HFFc6 (cell line): ENCODE measurements at regions not wholly inside any gene's neighbourhood (a gene's known extent, or its start where the extent isn't known, plus 50 kb on each side); places are given as distances from the start of the nearest gene placed in this dataset.
"Not testable (repeated sequence)": the region's sequence is repeated elsewhere in the genome, so short reads cannot be mapped to it uniquely, and the experiment has no call there.

Source experiments
- DNase-seq: peaks from one replicate; pipeline ENCODE4 v3.0.0-alpha.2; 2018
- H3K27ac Mint-ChIP-seq: 2 replicates; pipeline ENCODE4 v1.8.0; 2020; ENCODE audit warnings: mild to moderate bottlenecking, mixed read lengths
- H3K27me3 Mint-ChIP-seq: 2 replicates; pipeline ENCODE4 v1.8.0; 2021; ENCODE audit warnings: mild to moderate bottlenecking, moderate library complexity, mixed read lengths; ENCODE audit not compliant: insufficient read depth
- H3K36me3 Mint-ChIP-seq: 2 replicates; pipeline ENCODE4 v1.8.0; 2021; ENCODE audit warnings: low read depth, mixed read lengths
- H3K4me1 Mint-ChIP-seq: 2 replicates; pipeline ENCODE4 v1.8.0; 2020; ENCODE audit warnings: low read depth, mixed read lengths
- H3K4me3 Mint-ChIP-seq: 2 replicates; pipeline ENCODE4 v1.8.0; 2020; ENCODE audit warnings: mild to moderate bottlenecking, moderate library complexity, mixed read lengths
- H3K9me3 Mint-ChIP-seq: 2 replicates; pipeline ENCODE4 v1.8.0; 2020; ENCODE audit warnings: mild to moderate bottlenecking, mixed read lengths
- TF ChIP-seq, protein P1 (sequence below): fragments of 200-600 bp; sonication (generic); IDR thresholded peaks from 2 replicates; pipeline ENCODE4 v1.5.0; 2021; ENCODE audit warnings: antibody characterized with exemption, mild to moderate bottlenecking

DNA sequence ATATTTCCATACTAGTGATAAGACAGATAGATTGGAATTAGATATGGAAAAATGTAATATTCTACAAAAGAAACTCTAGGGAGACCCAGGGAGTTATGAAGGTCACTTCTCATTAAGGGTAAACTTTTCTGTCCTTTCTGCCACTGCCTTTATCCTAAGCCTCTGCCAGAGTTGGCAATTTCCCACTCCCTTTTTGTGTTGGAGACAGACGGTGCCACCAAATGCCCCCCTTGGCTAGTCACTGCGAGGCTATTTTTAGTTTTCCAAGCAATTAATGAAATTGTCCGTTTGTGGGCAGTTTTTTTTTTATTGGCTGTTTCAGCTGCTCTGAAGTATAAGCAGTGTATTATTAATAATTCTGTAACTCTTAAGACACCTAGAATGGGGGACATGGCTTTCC is 67.6 kb upstream of the TENM4 start:
- Mint-ChIP-seq H3K27me3 (peaks cover 37% of the 10 kb centered on the region), H3K36me3 (no peaks in the 10 kb centered on the region), H3K9me3 (no peaks in the 10 kb centered on the region), H3K4me1 (no peaks in the 10 kb centered on the region), H3K4me3 (no peak overlapping the region), H3K27ac (no peak overlapping the region)
- no peak for DNase-seq
- TF ChIP-seq, protein P1, sequence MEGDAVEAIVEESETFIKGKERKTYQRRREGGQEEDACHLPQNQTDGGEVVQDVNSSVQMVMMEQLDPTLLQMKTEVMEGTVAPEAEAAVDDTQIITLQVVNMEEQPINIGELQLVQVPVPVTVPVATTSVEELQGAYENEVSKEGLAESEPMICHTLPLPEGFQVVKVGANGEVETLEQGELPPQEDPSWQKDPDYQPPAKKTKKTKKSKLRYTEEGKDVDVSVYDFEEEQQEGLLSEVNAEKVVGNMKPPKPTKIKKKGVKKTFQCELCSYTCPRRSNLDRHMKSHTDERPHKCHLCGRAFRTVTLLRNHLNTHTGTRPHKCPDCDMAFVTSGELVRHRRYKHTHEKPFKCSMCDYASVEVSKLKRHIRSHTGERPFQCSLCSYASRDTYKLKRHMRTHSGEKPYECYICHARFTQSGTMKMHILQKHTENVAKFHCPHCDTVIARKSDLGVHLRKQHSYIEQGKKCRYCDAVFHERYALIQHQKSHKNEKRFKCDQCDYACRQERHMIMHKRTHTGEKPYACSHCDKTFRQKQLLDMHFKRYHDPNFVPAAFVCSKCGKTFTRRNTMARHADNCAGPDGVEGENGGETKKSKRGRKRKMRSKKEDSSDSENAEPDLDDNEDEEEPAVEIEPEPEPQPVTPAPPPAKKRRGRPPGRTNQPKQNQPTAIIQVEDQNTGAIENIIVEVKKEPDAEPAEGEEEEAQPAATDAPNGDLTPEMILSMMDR, result no peak

DNA sequence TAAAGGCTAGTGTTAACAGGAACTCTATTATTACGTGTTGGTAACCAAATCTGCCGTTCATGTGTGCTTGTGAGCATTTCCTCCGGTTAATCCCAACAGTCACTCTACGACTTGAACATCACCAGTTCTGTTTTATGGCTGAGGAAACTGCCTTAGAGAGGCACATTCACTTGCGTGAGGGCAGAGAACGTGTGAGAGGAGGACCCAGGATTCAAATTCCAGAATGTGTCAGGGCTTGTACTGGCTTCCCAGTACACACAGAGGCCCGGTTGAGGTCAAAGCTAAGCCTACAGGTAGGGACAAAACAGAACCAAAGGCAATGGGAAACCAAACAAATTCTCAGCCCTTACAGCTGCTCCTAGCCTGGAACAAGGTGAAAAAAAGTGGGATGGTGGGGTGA is 66.9 kb upstream of the TENM4 start:
- H3K36me3 Mint-ChIP-seq, result no peaks in the 10 kb centered on the region
- no peak overlapping the region for H3K27ac Mint-ChIP-seq
- no peaks in the 10 kb centered on the region for H3K9me3 Mint-ChIP-seq
- no peak overlapping the region for H3K4me3 Mint-ChIP-seq
- peaks cover 41% of the 10 kb centered on the region for H3K27me3 Mint-ChIP-seq
- TF ChIP-seq, protein P1, result no peak
- H3K4me1 Mint-ChIP-seq, result no peaks in the 10 kb centered on the region
- DNase-seq, result no peak

DNA sequence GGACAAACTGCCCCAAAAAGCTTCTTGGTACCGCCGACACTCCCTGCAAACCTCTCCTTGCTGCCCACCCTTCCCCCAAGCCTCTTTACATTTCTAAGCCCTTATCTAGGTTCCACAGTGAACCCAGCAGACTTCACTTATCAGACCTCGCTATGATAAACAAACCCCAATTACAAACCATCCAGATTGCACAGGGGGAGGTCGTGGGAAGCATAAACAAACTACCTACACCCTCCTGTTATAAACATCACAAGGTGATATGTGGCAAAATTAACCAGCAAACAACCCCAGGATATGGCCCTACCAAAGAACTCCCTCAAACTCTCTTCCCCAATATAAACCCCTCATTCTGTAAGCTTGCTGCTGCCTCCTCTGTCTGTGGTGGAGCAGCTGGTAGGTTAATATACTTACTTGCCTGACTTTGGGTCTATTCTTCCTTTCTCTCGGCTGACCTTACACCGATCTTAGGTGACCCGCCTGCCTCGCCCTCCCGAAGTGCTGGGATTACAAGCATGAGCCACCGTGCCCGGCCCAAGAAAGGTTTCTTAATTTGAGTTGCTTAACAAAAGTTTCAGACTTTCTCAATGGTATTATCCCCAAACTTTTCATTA is 66.0 kb upstream of the TENM4 start:
- peaks cover 39% of the 10 kb centered on the region for H3K27me3 Mint-ChIP-seq
- H3K27ac Mint-ChIP-seq, result no peak overlapping the region
- DNase-seq, result no peak
- H3K4me1 Mint-ChIP-seq, result no peaks in the 10 kb centered on the region
- no peak overlapping the region for H3K4me3 Mint-ChIP-seq
- H3K9me3 Mint-ChIP-seq, result no peaks in the 10 kb centered on the region
- TF ChIP-seq, protein P1, result no peak
- H3K36me3 Mint-ChIP-seq, result no peaks in the 10 kb centered on the region

DNA sequence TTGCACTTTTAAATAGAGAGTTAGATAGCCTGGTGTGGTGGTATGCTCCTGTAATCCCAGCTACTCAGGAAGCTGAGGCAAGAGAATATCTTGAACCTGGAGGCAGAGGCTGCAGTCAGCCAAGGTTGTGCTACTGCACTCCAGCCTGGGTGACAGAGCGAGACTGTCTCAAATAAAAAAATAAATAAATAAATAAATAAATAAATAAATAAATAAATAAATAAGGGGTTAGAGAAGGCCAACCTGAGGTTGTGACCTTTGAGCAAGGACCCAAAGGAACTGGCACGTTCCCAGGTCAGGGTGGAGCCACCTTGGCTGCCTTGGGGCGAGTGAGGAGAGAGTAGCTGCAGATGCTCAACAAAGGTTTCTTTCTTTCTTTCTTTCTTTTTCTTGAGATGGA is 65.3 kb upstream of the TENM4 start:
- H3K27me3 Mint-ChIP-seq, result peaks cover 41% of the 10 kb centered on the region
- H3K4me1 Mint-ChIP-seq, result no peaks in the 10 kb centered on the region
- H3K4me3 Mint-ChIP-seq, result no peak overlapping the region
- TF ChIP-seq, protein P1, result no peak
- DNase-seq, result no peak
- H3K36me3 Mint-ChIP-seq, result no peaks in the 10 kb centered on the region
- H3K27ac Mint-ChIP-seq, result no peak overlapping the region
- H3K9me3 Mint-ChIP-seq, result no peaks in the 10 kb centered on the region

DNA sequence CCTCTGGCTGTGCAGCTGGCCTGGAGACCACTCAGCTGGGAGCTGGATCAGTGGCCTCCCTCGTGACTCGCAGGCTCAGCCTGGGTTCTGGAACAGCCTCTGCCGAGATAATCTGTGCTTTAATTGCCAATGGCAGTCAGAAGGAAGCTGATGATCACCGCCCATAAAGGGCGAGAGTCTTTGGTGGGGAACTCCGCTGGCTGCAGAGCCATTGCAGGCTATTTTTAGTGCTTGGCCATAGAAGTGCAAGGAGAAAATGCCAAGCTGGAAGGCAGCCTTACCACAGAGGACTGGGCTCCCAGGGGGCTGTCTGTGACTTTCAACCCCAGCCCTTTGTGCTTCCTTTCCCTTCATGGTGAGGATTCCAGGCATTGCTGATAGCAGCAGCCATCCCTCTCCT is 62.2 kb upstream of the TENM4 start:
- TF ChIP-seq, protein P1, result no peak
- no peak overlapping the region for H3K4me3 Mint-ChIP-seq
- H3K36me3 Mint-ChIP-seq, result no peaks in the 10 kb centered on the region
- H3K4me1 Mint-ChIP-seq, result peaks cover 8% of the 10 kb centered on the region
- no peak overlapping the region for H3K27ac Mint-ChIP-seq
- H3K9me3 Mint-ChIP-seq, result no peaks in the 10 kb centered on the region
- H3K27me3 Mint-ChIP-seq, result peaks cover 35% of the 10 kb centered on the region
- no peak for DNase-seq

DNA sequence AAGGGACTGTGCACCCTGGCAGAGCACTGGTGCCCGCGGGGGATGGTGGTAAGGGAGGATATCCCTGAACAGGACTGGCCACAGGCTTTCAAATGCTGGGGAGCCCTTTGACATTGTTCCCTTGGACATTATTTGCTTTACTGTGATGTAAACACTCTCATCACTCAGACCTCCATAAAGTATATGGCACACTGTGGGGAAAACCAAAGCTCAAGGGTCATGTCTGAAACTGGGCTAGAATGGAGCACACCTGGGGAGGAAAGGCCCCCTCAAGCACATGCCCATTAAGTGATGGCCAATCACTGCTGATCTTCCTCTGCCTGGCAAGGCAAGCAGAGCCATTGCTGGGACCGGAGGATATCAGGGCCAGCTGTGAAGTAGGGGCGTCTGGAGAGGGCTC is 60.9 kb upstream of the TENM4 start:
- Mint-ChIP-seq H3K9me3 (no peaks in the 10 kb centered on the region; the same call in 1 of the 2 replicates), H3K27me3 (peaks cover 28% of the 10 kb centered on the region), H3K4me1 (peaks cover 8% of the 10 kb centered on the region), H3K27ac (no peak overlapping the region), H3K36me3 (no peaks in the 10 kb centered on the region), H3K4me3 (no peak overlapping the region)
- DNase-seq, result no peak
- TF ChIP-seq, protein P1, result no peak

DNA sequence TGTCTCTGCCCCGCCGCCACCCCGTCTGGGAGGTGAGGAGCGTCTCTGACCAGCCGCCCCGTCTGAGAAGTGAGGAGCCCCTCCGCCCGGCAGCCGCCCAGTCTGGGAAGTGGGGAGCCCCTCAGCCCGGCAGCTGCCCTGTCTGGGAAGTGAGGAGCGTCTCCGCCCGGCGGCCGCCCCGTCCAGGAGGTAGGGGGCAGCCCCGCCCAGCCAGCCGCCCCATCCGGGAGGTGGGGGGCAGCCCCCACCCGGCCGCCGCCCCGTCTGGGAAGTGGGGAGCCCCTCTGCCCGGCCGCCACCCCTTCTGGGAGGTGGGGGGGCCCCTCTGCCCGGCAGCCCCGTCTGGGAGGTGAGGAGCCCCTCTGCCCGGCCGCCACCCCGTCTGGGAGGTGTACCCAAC is 59.1 kb upstream of the TENM4 start:
- not testable (repeated sequence) for DNase-seq, H3K36me3 Mint-ChIP-seq, H3K9me3 Mint-ChIP-seq, H3K4me3 Mint-ChIP-seq, H3K27ac Mint-ChIP-seq, H3K4me1 Mint-ChIP-seq
- H3K27me3 Mint-ChIP-seq, result peaks cover 33% of the 10 kb centered on the region
